NOMO-1 (cell line): ENCODE measurements at regions not wholly inside any gene's neighbourhood (a gene's known extent, or its start where the extent isn't known, plus 50 kb on each side); places are given as distances from the start of the nearest gene placed in this dataset.
"Not testable (repeated sequence)": the region's sequence is repeated elsewhere in the genome, so short reads cannot be mapped to it uniquely, and the experiment has no call there.

ENCODE experiments used
- DNase-seq, 2 experiments: peaks; one replicate each; lab custom pipeline; 2025; ENCODE audit not compliant: unreplicated experiment in 2 of 2; lab: John Stamatoyannopoulos, UW

GRCh38 chr1:60952612-60953111 lies 129.7 kb upstream of the NFIA start:
- no peak for DNase-seq

- no peak for DNase-seq
These were observed 131.9 kb upstream of the NFIA start for GRCh38 chr1:60950224-60951063.

GRCh38 chr1:60949826-60950197 lies 132.5 kb upstream of the NFIA start:
- DNase-seq = no peak

GRCh38 chr1:60949154-60949825 lies 133.1 kb upstream of the NFIA start:
- peak; percentile 7 to 13 for DNase-seq

- DNase-seq = no peak
These were observed 133.9 kb upstream of the NFIA start for GRCh38 chr1:60948486-60948885.

- no peak for DNase-seq
These were observed 135.0 kb upstream of the NFIA start for GRCh38 chr1:60947367-60947766.

GRCh38 chr1:60942896-60943638 lies 139.3 kb upstream of the NFIA start:
- peak; percentile 27 to 90 for DNase-seq

- no peak for DNase-seq
These were observed 140.1 kb upstream of the NFIA start for GRCh38 chr1:60942291-60942690.

GRCh38 chr1:60940685-60941084 lies 141.7 kb upstream of the NFIA start:
- not testable (repeated sequence) for DNase-seq

- DNase-seq = no peak
These were observed 144.6 kb upstream of the NFIA start for GRCh38 chr1:60937720-60938119.

GRCh38 chr1:60936591-60937342 lies 145.6 kb upstream of the NFIA start:
- DNase-seq = no peak

- DNase-seq = no peak
These were observed 146.2 kb upstream of the NFIA start for GRCh38 chr1:60936163-60936562.

GRCh38 chr1:60935599-60936110 lies 146.7 kb upstream of the NFIA start:
- peak in 1 of 2 experiments; percentile 6 for DNase-seq

- no peak for DNase-seq
These were observed 152.2 kb upstream of the NFIA start for GRCh38 chr1:60930130-60930529.

- DNase-seq = no peak
These were observed 157.2 kb upstream of the NFIA start for GRCh38 chr1:60924964-60925798.

- no peak for DNase-seq
These were observed 158.2 kb upstream of the NFIA start for GRCh38 chr1:60924165-60924564.

GRCh38 chr1:60923389-60924087 lies 158.8 kb upstream of the NFIA start:
- peak; percentile 11 to 39 for DNase-seq

GRCh38 chr1:60922304-60922703 lies 160.1 kb upstream of the NFIA start:
- peak; percentile 50 to 75 for DNase-seq

- no peak for DNase-seq
These were observed 161.2 kb upstream of the NFIA start for GRCh38 chr1:60921175-60921574.
